ENCODE measurements at regions not wholly inside any gene's neighbourhood (a gene's known extent, or its start where the extent isn't known, plus 50 kb on each side); places are given as distances from the start of the nearest gene placed in this dataset.

DNA sequence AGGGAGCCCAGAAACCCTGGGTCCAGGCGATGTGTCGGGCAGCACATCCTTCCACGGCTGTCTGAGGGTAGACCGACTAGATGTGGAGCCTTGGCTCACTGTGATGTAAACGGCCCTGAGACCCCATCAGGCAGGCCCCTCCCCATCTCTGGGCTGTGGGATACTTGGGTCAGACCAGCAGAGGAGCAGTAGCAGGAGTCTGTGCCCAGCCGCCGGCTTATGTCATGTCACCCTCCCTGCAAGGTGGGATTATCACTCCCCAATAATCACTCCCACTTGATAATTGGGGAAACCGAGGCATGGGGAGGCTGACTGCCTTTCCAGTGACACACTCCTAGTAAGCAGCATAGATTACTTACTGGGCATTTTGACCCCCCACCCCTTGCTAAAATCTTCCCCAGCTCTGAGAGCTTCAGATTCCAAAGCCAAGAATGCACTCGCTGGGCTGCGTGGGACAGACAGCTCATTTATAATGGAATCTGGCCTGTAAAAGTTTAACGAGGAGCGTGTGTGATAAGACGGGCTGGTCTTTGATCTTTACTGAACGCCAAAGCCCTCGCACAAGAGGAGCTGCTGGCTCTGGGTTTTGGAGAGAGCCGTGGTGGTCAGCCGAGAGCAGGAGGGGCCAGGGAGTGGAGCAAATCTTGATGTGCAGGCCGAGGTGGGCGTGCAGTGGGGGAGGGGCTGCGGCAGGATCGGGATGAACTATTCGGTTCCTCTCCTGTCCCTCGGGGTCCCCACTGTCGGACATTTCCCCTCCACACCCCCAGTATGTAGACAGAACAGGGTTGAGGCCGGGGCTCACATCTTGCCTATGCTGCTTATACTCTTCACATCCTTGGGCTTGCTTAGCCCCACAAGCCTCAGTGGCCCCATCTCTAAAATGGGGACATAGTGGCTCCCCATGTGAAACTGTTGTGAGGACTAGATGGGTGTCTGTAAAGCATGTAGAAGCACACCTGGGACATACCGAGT is 200.0 kb downstream of the GLI2 start:
- Mint-ChIP-seq H3K27me3 (ENCODE audit: low read depth) (no peaks in the 10 kb centered on the region), H3K9me3 (peaks cover 7% of the 10 kb centered on the region), H3K27ac (peak overlapping the region; percentile 49), H3K4me3 (no peak overlapping the region), H3K4me1 (peaks cover 40% of the 10 kb centered on the region), H3K36me3 (peaks cover 11% of the 10 kb centered on the region)
- ATAC-seq (no peak), DNase-seq (ENCODE audit: low spot score) (no peak)
- POLR2A ChIA-PET, result no interaction called here
- CTCF ChIA-PET, result interaction anchor here (1.3 kb wide), 1 partner anchor 31 kb away, joined by 4 read pairs; no protein-coding TSS in a partner anchor
- no peak for TF ChIP-seq PRRX2 (CRISPR knock-in tag; IDR thresholded peaks at IDR 0.05)
- TF ChIP-seq GABPB1 (CRISPR knock-in tag; IDR thresholded peaks at IDR 0.05), result 0 out of 2 replicates have a peak, but pooled peaks have one; percentile 22

DNA sequence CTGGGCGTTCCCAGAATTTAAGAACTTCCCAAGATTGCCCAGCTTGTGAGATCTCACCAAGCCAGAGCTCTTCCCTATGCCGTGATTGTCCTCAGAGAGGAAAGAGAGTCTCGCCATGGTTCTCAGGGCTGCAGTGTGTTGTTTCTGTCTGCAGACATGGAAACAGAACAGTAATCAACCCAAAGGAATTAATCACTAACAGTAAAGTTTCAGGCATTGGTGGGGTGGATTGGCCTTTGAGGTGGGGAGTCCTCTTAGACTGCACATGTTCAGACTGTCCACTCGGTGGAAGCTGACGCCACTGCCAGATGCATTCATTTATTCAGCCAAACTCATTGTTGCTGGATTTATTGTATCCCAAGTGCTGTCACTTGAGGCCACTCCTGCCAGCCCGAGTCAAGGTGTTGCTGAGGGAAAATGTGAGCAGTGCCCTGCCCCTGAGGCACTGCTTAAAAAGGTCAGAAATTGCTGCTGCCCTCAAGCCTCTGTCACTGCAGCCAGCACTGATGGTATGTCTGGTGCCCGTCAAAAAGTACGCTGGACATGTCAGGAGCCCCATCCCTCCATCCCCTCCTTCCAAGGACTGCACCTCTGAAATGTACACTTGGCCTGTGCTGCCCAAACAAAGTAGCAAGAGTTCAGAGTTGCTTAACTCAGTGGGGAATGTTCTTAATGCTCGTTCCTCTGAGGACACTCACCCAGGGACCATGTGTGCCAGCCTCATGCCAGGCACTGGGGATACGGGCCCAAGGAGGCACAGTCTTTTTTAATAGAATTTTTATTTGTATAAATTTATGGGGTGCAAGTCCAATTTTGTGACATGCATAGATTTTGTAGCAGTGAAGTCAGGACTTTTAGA is 201.0 kb downstream of the GLI2 start:
- Mint-ChIP-seq H3K27me3 (ENCODE audit: low read depth) (no peaks in the 10 kb centered on the region), H3K4me1 (peaks cover 40% of the 10 kb centered on the region), H3K27ac (no peak overlapping the region), H3K9me3 (no peaks in the 10 kb centered on the region), H3K36me3 (peaks cover 3% of the 10 kb centered on the region; the same call in 1 of the 2 replicates), H3K4me3 (no peak overlapping the region)
- no peak for TF ChIP-seq CREM (CRISPR knock-in tag; IDR thresholded peaks at IDR 0.05)
- TF ChIP-seq, protein P1, sequence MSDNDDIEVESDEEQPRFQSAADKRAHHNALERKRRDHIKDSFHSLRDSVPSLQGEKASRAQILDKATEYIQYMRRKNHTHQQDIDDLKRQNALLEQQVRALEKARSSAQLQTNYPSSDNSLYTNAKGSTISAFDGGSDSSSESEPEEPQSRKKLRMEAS (CRISPR knock-in tag; IDR thresholded peaks at IDR 0.05), result no peak
- ChIA-PET CTCF (no interaction called here), POLR2A (no interaction called here)
- DNase-seq (ENCODE audit: low spot score) (no peak), ATAC-seq (no peak)

- TF ChIP-seq SP1 (CRISPR knock-in tag; conservative IDR thresholded peaks at IDR 0.05) (no peak), JUN (CRISPR knock-in tag; IDR thresholded peaks at IDR 0.05) (no peak), ELF4 (CRISPR knock-in tag; IDR thresholded peaks at IDR 0.05; ENCODE audit: low read depth) (no peak), ZNF219 (CRISPR knock-in tag; IDR thresholded peaks at IDR 0.05; ENCODE audit: borderline replicate concordance) (no peak), OVOL2 (CRISPR knock-in tag; IDR thresholded peaks at IDR 0.05; ENCODE audit: borderline replicate concordance) (no peak), NFATC4 (CRISPR knock-in tag; IDR thresholded peaks at IDR 0.05) (no peak), GABPB1 (CRISPR knock-in tag; IDR thresholded peaks at IDR 0.05) (no peak), ZNF121 (CRISPR knock-in tag; IDR thresholded peaks at IDR 0.05) (no peak), NFYB (CRISPR knock-in tag; conservative IDR thresholded peaks at IDR 0.05; ENCODE audit: low read depth) (no peak), ZNF281 (CRISPR knock-in tag; IDR thresholded peaks at IDR 0.05) (no peak), IRF2 (CRISPR knock-in tag; IDR thresholded peaks at IDR 0.05; ENCODE audit: borderline replicate concordance, low read depth) (no peak), TEAD4 (CRISPR knock-in tag; IDR thresholded peaks at IDR 0.05) (no peak), SMAD4 (CRISPR knock-in tag; IDR thresholded peaks at IDR 0.05) (no peak), ZNF396 (CRISPR knock-in tag; IDR thresholded peaks at IDR 0.05; ENCODE audit: borderline replicate concordance) (no peak)
- TF ChIP-seq, protein P2, sequence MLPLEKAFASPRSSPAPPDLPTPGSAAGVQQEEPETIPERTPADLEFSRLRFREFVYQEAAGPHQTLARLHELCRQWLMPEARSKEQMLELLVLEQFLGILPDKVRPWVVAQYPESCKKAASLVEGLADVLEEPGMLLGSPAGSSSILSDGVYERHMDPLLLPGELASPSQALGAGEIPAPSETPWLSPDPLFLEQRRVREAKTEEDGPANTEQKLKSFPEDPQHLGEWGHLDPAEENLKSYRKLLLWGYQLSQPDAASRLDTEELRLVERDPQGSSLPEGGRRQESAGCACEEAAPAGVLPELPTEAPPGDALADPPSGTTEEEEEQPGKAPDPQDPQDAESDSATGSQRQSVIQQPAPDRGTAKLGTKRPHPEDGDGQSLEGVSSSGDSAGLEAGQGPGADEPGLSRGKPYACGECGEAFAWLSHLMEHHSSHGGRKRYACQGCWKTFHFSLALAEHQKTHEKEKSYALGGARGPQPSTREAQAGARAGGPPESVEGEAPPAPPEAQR (CRISPR knock-in tag; IDR thresholded peaks at IDR 0.05), result no peak
- H3K27me3 Mint-ChIP-seq (ENCODE audit: low read depth), result no peaks in the 10 kb centered on the region
- peak overlapping the region; percentile 10; the same call in 1 of the 2 replicates for H3K27ac Mint-ChIP-seq
- ATAC-seq (no peak), DNase-seq (ENCODE audit: low spot score) (no peak)
- H3K9me3 Mint-ChIP-seq, result no peaks in the 10 kb centered on the region
- no peak overlapping the region for H3K4me3 Mint-ChIP-seq
- peaks cover 34% of the 10 kb centered on the region for H3K4me1 Mint-ChIP-seq
- ChIA-PET CTCF (interaction anchor here (0.7 to 1.2 kb wide), 2 partner anchors 20 to 203 kb away, joined by 3 to 4 read pairs; no protein-coding TSS in a partner anchor), POLR2A (no interaction called here)
- H3K36me3 Mint-ChIP-seq, result peaks cover 7% of the 10 kb centered on the region
Observed at GRCh38 chr2:120937686-120938044, 202.0 kb downstream of the GLI2 start.
